ENCODE measurements at regions not wholly inside any gene's neighbourhood (a gene's known extent, or its start where the extent isn't known, plus 50 kb on each side); places are given as distances from the start of the nearest gene placed in this dataset.

DNA sequence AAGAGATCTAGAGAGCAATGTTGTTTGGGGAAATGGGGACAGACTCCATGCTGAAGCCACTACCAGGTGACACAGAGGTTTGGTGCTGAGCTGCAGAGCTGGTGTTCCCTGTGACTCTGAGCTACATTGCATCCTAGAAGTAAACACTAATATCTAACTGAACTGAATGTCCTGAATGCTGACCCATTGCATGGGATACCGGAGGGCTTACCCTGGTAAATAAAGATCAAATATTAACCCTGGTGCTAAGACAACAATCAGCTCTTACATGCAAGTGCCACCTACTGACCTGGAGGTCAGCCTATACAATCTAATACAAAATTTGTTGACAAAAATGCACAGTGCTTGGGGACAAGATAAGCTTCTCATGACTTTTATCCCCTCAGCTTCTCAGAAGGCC is 851.3 kb upstream of the KCND2 start:
- no peak for TF ChIP-seq CTCF (IDR thresholded peaks at IDR 0.05; ENCODE audit: extremely low read depth, insufficient read depth, missing control alignments)
- in situ Hi-C loops (cut with MboI; ENCODE audit: low pct_unique_long_range_greater_than_20kb, low sequenced_read_pairs, unreplicated experiment), result no loop called here
- DNase-seq (ENCODE audit: low spot score), result no peak

GRCh38 chr7:119436882-119437281 is 836.1 kb upstream of the KCND2 start:
- no peak for TF ChIP-seq CTCF (IDR thresholded peaks at IDR 0.05; ENCODE audit: extremely low read depth, insufficient read depth, missing control alignments)
- DNase-seq (ENCODE audit: low spot score), result no peak
- in situ Hi-C loops (cut with MboI; ENCODE audit: low pct_unique_long_range_greater_than_20kb, low sequenced_read_pairs, unreplicated experiment), result no loop called here

- no peak for DNase-seq (ENCODE audit: low spot score)
- in situ Hi-C loops (cut with MboI; ENCODE audit: low pct_unique_long_range_greater_than_20kb, low sequenced_read_pairs, unreplicated experiment), result no loop called here
- TF ChIP-seq CTCF (IDR thresholded peaks at IDR 0.05; ENCODE audit: extremely low read depth, insufficient read depth, missing control alignments), result no peak
Measured at GRCh38 chr7:119438315-119438714, 834.7 kb upstream of the KCND2 start.

- no peak for DNase-seq (ENCODE audit: low spot score)
- TF ChIP-seq CTCF (IDR thresholded peaks at IDR 0.05; ENCODE audit: extremely low read depth, insufficient read depth, missing control alignments), result no peak
- in situ Hi-C loops (cut with MboI; ENCODE audit: low pct_unique_long_range_greater_than_20kb, low sequenced_read_pairs, unreplicated experiment), result no loop called here
Measured at GRCh38 chr7:119439192-119439591, 833.8 kb upstream of the KCND2 start.

GRCh38 chr7:119452401-119452800 is 820.6 kb upstream of the KCND2 start:
- DNase-seq (ENCODE audit: low spot score), result no peak
- in situ Hi-C loops (cut with MboI; ENCODE audit: low pct_unique_long_range_greater_than_20kb, low sequenced_read_pairs, unreplicated experiment), result no loop called here
- no peak for TF ChIP-seq CTCF (IDR thresholded peaks at IDR 0.05; ENCODE audit: extremely low read depth, insufficient read depth, missing control alignments)

GRCh38 chr7:119465798-119466305 is 807.1 kb upstream of the KCND2 start:
- no peak for TF ChIP-seq CTCF (IDR thresholded peaks at IDR 0.05; ENCODE audit: extremely low read depth, insufficient read depth, missing control alignments)
- DNase-seq (ENCODE audit: low spot score), result no peak
- in situ Hi-C loops (cut with MboI; ENCODE audit: low pct_unique_long_range_greater_than_20kb, low sequenced_read_pairs, unreplicated experiment), result no loop called here

All from GM13977 (cell line).